ENCODE measurements at regions not wholly inside any gene's neighbourhood (a gene's known extent, or its start where the extent isn't known, plus 50 kb on each side); places are given as distances from the start of the nearest gene placed in this dataset.

- 70 to 81% methylated on average over 5 of the region's 5 CpGs for WGBS, 2 donors
- H3K9me3 ChIP-seq = no peaks in the 10 kb centered on the region
- no peak overlapping the region for H3K27ac ChIP-seq
- FAIRE-seq = no peak
- no peak for DNase-seq
- no peak for ATAC-seq
- peaks cover 0 to 8% (median 0%) of the 10 kb centered on the region in 4 donors for H3K27me3 ChIP-seq
- H3K36me3 ChIP-seq = no peaks in the 10 kb centered on the region
- TF ChIP-seq, protein P1, sequence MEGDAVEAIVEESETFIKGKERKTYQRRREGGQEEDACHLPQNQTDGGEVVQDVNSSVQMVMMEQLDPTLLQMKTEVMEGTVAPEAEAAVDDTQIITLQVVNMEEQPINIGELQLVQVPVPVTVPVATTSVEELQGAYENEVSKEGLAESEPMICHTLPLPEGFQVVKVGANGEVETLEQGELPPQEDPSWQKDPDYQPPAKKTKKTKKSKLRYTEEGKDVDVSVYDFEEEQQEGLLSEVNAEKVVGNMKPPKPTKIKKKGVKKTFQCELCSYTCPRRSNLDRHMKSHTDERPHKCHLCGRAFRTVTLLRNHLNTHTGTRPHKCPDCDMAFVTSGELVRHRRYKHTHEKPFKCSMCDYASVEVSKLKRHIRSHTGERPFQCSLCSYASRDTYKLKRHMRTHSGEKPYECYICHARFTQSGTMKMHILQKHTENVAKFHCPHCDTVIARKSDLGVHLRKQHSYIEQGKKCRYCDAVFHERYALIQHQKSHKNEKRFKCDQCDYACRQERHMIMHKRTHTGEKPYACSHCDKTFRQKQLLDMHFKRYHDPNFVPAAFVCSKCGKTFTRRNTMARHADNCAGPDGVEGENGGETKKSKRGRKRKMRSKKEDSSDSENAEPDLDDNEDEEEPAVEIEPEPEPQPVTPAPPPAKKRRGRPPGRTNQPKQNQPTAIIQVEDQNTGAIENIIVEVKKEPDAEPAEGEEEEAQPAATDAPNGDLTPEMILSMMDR (IDR thresholded peaks at IDR 0.05) = no peak
- H3K4me3 ChIP-seq = no peak overlapping the region
- H3K4me1 ChIP-seq = no peaks in the 10 kb centered on the region
- intact Hi-C loops (cut with DNase I) = no loop called here
These were observed 93.1 kb downstream of the CD8B2 start for GRCh38 chr2:106580241-106580640.

GRCh38 chr2:106581328-106581727 is 94.2 kb downstream of the CD8B2 start:
- H3K4me3 ChIP-seq = no peak overlapping the region
- no peak overlapping the region for H3K27ac ChIP-seq
- WGBS, 2 donors = 83 to 86% methylated on average over 7 of the region's 7 CpGs
- FAIRE-seq (no peak), DNase-seq (no peak), ATAC-seq (no peak)
- no peaks in the 10 kb centered on the region for H3K4me1 ChIP-seq
- intact Hi-C loops (cut with DNase I) = no loop called here
- no peaks in the 10 kb centered on the region for H3K9me3 ChIP-seq
- H3K27me3 ChIP-seq = peaks cover 0 to 8% (median 0%) of the 10 kb centered on the region in 4 donors
- no peaks in the 10 kb centered on the region for H3K36me3 ChIP-seq
- TF ChIP-seq, protein P1 (IDR thresholded peaks at IDR 0.05) = no peak

- Histone ChIP-seq H3K4me3 (peak overlapping the region in 2 of 4 donors; percentile 3 to 18), H3K27me3 (peaks cover 0 to 8% (median 0%) of the 10 kb centered on the region in 4 donors), H3K27ac (no peak overlapping the region), H3K4me1 (no peaks in the 10 kb centered on the region), H3K36me3 (no peaks in the 10 kb centered on the region), H3K9me3 (no peaks in the 10 kb centered on the region)
- DNase-seq = no peak
- FAIRE-seq = no peak
- no peak for ATAC-seq
- intact Hi-C loops (cut with DNase I) = no loop called here
- WGBS, 2 donors = 33 to 35% methylated on average over 3 of the region's 3 CpGs
- TF ChIP-seq, protein P1 (IDR thresholded peaks at IDR 0.05) = no peak
These were observed 94.6 kb downstream of the CD8B2 start for GRCh38 chr2:106581755-106582147.

DNA sequence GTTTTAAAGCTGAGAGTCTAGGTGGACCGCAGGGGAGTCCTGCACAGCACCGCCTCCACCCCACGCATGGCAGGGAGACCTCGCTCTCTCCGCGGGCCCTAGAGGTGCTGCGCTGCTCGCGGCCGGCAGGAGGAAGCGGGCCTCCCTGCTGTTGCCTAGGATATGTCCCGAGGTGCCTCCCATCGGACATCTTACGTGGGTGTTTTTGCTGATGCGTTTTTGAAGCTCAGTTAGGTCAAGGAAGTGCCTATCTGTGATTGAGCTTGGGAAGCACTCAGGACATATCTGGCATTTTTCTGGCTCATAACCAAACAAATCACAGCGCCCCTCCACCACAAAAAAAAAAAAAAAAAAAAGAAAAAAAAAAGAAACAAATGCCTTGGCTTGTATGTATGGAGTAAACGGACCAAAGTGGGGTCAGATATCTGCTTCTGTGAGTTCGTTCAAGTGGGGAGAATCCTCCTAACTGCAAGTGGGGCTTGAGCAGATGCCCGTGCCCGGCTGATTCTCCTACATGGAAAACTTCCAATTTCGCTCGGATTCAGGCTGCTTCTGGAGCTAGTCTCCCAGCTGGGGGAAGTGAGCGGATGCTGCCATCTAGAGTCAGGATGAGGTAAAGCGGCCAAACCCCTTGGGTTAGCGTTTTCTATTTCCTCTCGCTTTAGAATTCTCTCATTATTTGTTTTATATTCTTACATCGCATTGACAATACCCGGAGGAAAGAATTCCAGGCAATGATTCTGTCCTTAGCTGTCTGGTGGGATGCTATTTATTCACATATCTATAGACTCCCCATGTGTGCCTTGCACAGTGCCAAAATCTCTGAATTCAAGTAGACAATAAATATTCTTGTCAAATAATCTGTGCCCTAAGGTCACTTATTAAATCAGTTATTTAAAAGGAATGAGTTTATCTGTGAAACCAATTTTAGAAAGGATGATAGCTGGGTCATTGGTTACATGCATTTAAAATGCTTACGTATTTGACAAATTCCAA is 95.3 kb downstream of the CD8B2 start:
- intact Hi-C loops (cut with DNase I) = no loop called here
- H3K9me3 ChIP-seq = no peaks in the 10 kb centered on the region
- H3K36me3 ChIP-seq = no peaks in the 10 kb centered on the region
- FAIRE-seq = peak; percentile 5
- DNase-seq = peak in 5 of 6 donors; percentile 59 to 81 (median 72)
- H3K27ac ChIP-seq = no peak overlapping the region
- 4% methylated on average over 29 of the region's 29 CpGs for WGBS, 2 donors
- peak overlapping the region in 2 of 4 donors; percentile 3 to 18 for H3K4me3 ChIP-seq
- TF ChIP-seq, protein P1 (IDR thresholded peaks at IDR 0.05) = peak; percentile 71 to 77 (median 74)
- no peaks in the 10 kb centered on the region for H3K4me1 ChIP-seq
- peak; percentile 80 to 97 (median 95) for ATAC-seq
- H3K27me3 ChIP-seq = peaks cover 0 to 8% (median 0%) of the 10 kb centered on the region in 4 donors

Data from pancreas (tissue), 10 donors.